DMS79 treated with DMSO at 0.1 percent for 48 hours (cell line): ENCODE measurements at regions not wholly inside any gene's neighbourhood (a gene's known extent, or its start where the extent isn't known, plus 50 kb on each side); places are given as distances from the start of the nearest gene placed in this dataset.

Source experiments
- DNase-seq: peaks from one replicate; lab custom pipeline; 2025; lab: John Stamatoyannopoulos, UW

DNA sequence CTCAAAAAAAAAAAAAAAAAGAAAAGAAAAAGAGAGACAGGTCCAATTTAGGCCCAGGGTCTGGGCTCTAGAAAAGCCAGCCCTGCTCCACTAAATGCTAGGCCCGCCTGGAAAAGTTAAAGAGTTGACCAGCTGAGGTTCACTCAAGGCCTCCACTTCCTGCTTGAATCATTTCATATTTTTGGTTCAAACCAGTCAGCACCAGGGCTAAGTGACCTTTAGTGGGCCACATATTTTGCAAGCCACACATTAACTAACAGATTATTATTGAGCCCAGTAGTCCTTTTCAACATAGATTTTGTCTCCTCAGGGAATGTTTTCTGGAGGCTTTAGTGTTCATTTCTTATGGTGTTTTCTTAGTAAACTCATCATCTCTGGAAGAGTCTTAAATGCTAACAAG is 156.6 kb downstream of the TLR4 start:
- no peak for DNase-seq

DNA sequence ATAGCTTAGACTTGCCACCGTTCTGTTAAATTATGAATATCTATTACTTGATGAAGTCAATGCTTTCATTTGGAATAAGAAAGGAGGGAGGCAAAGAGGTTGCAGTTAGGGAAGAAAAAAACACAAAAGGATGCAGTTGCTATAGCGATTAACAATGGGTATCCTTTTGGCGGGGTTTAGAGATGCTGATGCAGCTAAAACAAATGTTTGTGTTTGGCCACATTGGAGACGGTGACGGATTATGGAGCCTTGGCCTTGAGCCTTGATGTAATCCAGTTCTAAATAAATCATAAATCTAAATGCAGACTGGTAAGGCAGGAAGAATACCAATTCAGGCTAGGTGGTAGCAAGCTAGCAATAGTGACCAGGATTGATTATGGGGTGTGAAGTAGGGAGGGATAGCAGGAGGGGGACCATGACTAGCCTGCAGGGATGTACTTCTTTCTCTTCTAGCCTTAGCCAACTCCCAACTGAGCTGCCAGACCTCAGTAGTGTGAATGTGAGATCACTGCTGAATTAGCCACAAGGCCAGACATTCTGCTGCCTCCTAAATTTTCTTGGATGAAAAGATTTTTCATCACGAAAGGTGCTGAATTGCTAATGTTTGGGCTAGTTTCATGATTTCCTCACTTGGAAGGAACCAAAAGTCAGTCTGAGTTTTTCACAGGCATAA is 160.3 kb downstream of the TLR4 start:
- no peak for DNase-seq

DNA sequence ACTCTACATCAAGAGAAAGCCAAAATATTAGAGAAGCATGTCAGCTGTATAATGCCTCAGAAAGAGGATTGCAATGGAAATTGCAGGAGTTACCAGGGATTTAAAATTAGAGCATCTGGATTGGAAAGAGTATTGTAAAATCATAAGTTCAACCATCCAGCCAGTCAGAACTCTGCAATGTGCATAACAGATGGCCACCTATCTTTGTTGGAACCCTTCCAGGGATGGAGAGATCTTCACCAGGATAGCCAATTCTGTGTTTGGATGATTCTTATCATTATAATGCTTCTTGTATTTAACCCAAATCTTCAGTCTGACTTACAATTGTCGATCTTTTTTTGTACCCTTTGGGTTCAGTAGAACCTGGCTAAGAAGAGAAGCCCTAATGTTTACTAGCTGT is 164.4 kb downstream of the TLR4 start:
- no peak for DNase-seq

DNA sequence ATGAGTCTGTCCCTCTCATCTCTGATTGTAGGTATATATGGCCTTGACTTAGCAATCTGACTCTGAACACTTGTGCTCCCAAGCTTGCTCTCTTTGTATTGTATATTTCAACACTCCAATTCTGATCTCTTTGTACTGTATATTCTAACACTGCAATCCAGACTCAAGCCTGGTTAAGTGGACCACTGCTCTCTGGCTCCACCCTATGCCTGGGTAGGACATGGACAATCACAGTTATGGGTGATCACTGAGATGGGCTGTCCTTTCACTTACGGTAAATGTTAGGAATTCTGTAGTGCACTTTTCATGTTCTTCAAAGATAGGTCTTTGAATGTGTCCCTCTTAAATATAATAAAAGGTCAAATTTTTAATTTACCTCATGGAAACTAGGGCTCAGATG is 165.1 kb downstream of the TLR4 start:
- no peak for DNase-seq

DNA sequence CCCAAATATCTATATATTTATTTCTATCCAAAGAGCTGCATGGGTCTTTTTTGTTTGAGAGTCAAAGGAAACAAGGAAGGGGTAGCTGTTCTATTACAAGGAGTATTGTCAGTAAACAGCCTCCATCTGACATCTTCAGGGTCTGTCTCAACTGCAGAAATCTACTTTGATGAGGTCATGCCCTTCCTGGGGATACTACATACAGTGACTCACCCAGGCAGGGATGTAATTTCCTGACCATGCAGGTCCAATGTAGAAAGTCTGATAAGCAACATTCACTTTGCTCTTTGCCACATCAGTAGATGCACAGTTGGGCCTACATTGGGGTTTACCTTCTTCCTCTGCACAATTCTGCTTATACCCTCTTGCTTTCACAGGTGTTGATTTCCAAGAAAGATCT is 165.5 kb downstream of the TLR4 start:
- DNase-seq, result no peak

DNA sequence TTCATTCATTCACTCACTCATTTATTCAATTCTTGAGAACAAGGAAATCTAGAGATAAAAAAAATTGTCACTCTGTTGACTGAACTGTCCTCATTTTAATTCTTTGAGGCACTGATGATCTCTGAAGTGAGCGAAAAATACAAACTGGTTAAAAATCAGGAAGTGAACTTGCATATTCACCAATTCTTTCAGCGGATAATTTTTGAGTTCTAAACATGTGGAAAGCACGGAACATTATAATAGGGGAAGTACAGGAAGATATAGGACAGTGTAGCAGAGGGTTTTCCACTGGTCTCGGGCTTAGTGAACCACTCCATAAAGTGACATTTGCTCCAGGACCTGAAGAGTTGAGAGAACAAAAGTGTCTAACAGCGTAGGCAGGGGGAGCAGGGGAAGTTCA is 169.5 kb downstream of the TLR4 start:
- no peak for DNase-seq

DNA sequence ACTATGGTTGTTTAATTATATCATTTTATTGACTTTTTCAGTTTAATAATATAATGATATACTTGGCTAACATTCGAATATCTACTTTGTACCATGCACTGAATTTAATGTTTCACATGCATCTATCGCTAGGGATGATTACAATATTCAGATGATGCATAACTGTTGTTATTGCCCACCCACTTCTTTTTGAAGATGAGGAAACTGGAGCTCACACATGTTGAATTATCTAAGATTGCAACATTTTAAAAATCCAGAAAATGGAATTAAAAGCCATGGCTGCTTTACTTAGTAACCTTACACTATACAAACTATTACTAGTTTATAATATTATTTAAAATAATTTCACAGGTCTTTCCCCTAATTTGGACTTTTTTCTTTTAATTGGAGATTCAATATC is 171.7 kb downstream of the TLR4 start:
- no peak for DNase-seq

DNA sequence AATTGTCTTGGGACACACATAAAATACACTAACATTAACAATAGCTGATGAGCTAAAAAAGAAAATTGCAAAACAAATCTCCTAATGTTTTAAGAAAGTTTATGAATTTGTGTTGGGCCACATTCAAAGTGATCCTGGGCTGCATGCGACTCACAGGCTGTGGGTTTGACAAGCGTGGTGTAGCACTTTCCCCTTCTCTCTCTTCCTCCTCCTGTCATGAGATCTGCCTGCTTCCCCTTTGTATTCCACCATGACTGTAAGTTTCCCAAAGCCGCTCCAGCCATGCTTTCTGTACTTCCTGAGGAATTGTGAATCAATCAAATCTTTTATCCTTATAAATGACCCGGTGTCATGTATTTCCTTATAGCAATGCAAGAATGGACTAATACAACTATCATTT is 178.0 kb downstream of the TLR4 start:
- DNase-seq, result no peak

DNA sequence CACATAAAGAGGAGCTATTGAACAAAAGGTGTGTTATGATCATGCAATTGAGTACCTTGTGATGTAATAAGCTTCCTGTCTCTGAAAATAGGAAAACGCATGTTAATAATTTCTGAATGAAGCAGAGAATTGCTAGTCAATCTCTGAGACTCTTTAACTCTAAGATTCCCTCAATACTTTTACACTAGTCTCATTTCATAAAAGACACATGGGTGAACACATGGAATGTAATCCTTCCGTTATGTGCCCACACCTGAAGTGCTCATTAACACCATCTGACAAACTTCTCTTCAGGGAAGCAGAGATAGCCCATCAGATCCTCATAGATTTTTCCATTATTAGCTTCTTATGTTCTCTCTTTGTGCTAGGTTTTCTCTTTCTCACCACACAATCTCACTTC is 182.4 kb downstream of the TLR4 start:
- DNase-seq, result no peak

DNA sequence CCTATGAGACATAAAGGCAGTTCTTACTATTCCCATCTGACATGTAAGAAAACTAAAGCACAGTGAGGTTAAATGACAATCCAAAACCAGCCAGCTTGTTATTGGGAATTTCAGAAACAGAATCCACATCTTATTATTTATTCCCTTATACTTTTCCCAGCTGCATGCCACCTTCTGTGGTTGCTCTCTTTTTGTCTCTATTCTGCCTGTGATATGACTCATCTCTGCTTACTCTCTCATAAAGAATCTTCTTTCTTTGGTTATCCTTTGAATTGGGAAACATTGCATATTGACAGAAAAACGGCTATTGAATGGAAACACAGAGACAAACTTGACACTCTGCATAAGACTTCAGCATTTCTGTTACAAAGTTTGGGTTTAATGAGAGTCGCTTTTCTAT is 183.2 kb downstream of the TLR4 start:
- DNase-seq, result no peak

DNA sequence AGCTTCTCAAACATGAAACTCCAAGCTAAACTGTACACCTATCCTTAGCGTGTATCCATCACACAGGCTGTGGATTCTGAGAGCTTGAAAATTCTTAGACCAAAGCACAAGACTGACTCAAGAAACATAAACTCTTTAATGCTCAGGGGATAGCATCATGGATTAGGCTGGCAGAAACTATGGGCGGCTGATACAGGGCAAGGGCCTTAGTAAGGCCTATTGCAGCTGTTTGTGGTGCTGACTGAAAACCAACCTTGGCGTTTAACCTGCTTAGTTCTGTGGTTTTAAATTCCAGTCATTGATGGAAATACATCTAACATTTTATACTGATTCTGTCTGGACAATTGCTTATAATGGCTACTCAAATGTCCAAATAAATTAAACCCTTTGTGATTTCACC is 183.7 kb downstream of the TLR4 start:
- DNase-seq, result no peak

DNA sequence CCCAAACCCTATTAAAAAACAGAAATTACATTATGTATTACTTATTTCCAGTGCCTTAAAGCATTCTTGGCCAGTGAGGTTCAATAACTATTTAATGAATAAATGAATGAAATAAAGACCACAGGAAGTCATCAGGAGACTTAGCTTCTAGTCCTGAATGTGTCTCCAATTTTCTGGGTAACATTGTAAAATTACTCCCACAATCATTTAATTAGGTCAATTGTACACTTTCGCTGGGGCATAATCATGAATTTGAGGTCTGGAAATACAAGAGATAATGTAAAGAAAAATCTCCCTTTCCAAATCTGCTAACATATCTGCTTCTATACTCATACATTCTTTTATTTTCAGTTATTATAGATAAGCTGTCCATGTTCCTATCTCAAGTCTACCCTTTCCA is 199.2 kb downstream of the TLR4 start:
- no peak for DNase-seq

DNA sequence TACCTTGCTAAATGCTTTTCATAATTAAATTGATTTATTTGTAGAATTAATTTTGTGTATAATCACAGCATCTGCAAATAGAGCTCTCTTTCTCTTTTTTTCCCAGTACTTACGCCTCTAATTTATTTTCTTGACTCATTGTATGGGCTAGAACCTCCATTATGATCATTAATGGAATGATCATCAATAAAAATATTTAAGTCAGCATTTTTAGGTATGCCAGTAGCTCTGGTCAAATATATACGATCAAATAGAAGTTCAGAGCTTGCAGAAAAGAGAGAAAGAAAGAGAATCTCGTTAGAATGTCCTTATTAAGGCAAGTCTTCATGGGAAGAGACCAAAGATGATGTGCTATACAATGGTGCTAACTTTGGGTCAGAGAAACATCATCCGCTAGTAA is 202.6 kb downstream of the TLR4 start:
- DNase-seq, result no peak

DNA sequence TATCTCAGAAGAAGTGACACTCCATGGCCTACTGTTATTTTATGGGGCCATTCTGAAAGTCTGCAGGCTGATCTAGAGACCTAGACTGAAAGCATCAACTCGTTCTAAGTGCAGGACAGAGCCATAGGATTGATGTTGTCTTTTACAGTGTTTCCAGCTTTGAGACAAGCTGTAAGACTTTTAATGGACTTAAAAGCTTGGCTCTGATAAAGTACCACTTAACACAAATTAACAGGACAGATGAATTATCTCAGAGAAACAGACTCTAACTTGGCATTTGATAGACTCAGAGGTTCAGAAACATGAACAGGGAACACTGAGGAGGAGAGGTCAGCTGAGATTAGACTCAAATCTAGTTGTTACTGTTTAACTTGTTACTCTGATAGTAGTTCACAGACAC is 203.2 kb downstream of the TLR4 start:
- no peak for DNase-seq

DNA sequence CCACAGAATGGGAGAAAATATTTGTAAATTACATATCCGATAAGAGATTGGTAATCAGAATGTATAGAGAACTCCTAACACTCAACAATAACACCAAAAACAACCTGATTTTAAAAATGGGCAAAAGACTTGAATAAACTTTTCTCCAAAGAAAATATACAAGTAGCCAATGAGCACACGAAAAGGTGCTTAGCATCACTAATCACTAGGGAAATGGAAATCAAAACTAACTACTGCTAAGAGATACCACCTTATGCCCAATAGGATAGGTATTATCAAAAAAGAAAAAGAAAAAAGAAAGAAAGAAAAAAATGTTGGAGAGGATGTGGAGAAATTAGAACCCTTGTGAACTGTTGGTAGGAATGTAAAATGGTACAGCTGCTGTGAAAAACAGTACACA is 212.1 kb downstream of the TLR4 start:
- DNase-seq, result no peak

DNA sequence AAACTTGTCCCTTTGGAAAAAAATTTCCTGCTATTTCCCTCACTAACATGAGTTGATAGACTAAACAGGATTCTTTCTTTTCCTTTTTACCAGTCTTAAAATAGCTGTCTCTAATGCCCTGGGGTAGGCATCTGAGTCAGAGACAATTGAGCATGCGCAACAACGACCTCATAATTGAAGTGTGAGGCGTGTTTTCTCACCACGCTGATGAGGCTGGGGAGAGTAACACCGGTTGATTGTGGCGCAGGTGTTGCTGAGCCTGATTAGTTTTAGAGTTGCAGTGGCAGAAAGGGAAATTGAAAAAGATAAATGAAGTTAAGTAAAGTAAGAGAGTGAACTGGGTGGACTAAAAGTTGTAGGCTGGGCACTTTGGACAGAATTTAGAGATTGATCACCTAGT is 213.7 kb downstream of the TLR4 start:
- DNase-seq, result no peak

DNA sequence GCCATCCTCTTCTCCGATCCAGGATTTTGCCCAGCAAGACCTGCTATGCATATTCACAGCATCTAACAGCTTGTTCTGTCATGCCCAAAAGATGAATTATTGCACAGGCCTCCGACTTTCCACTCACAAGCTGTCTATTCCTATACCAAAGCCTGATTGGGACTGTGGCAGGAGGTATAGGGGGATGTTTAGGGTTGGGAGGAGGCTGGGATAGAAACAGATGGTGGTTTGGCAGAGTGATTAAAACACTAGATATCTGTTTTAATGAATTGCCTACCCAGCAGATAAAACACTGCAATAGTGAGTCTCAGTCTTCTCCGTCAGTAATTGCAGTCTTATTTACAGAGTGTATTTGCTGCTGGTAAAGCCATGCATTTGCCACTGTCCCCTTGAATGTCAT is 215.3 kb downstream of the TLR4 start:
- DNase-seq, result no peak

DNA sequence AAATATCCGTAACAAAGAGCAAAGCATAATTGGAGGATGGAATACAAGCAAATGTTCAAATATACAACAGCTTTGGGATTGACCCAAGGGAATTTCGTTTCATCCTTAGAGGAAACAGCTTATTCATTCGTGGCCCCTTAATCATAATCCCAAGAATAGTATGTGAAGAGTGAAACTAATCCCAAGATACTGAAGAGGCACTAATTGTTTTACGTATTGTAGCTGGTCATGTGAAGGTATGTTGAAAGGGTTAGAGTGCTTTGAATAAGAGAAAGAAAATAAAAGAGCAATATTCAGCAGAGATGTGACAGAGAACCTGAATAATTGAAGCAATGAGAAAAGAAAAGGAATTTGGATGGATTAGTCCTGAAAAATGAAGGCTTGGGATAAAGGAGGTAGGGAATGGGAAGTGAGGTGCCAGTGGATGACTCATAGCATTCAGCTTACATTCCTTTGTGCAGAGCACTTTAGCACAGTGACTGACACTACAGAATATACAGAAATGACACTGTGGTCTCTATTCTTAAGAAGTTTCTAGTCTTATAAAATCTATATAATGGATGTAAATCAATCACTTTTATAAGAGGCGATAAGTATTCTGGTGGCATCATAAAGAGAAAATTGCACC is 221.9 kb downstream of the TLR4 start:
- DNase-seq, result no peak

DNA sequence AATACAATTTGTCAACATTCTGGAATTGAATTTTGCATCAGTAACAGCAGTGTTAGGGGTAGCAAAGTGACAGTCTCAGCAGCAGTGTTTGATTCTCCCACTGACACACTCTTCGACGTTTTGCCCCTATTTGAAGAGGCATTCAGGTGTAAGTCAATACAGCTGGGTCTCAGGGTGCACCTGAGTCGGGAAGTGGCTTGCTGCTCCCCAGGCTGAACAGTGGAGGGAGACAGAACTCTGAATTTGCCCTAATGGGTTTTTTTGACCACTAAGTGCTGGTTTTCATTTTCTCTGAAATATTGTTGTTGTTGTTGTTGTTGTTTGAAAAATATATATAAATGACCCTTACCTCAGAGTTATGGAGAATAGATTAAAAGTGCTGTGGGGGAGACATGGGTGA is 223.2 kb downstream of the TLR4 start:
- no peak for DNase-seq

DNA sequence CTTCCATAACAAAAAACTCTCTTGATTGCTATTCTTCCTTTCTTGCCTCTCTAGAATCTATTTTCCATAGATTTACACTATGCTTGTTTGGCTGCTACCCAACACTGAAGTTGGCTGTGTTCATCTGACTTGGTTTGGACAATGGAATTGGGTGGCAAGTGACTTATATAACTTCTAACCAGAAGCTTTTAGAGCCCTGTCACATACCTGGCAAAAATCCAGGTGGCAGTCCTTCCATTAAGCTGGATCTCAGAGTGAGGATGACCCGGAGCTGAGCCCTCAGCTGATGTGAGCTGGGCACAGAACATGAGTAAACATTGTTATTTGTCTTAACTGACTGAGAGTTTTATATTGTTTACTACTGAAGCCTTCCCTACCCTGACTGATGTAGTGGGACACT is 225.7 kb downstream of the TLR4 start:
- DNase-seq, result peak; percentile 53

DNA sequence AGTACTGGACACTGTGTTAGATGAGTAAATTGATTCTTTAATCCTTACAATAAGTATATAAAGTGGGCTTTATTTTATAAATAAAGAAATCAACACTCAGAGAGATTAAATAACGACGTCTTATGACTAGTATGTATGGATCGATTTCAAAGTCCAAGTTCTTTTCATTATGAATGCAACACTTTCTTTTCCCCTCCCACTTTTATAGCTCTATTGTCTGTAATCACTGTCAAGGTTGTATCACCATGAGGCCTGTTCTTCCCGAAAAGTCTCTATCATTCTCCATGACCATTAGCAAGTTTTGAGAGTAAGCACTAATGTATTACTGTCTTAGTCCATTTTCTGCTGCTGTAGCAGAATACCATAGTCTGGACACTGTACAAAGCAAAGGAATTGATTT is 228.4 kb downstream of the TLR4 start:
- no peak for DNase-seq

DNA sequence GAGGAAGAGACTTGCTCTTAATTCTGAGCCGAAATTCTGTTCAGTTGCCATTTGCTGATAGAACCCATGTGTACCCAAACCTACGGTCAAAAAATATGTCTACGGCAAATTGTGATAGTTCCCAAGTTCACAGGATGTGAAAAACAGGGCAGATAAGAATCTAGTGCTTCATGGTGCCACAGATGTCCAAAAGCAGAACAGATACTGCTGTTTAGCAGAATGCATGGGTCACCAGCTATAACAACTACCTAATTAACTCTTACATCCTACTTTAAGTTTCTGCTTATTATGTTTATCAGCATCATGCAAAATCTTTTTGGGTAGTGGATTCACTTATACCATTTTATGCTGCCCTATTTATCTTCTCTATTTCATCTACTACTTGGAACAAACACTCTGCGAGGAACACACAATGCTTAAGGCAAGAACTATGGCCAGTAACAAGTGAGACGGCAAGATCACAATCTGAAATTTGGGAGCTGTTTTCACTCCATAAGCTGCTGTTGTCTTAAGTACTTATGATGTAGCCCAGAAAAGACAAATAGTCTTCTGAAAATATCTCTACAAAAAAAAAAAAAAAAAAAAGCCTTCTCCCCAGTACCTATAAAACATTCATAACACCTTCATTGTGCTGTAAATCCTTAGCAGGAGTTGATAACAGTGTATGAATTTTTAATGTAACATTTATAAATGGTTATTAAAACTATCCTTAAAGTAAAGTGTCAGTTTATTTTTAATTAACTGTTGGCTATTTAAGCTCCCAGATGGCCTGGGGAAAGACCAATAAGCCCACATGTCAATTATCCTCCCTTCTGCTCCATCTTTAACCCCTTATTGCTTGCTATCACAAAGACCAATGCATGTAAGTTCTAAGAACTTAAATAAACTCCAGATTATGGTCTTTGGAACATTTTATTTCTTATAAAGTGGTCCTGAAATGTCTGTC is 232.3 kb downstream of the TLR4 start:
- DNase-seq, result no peak

DNA sequence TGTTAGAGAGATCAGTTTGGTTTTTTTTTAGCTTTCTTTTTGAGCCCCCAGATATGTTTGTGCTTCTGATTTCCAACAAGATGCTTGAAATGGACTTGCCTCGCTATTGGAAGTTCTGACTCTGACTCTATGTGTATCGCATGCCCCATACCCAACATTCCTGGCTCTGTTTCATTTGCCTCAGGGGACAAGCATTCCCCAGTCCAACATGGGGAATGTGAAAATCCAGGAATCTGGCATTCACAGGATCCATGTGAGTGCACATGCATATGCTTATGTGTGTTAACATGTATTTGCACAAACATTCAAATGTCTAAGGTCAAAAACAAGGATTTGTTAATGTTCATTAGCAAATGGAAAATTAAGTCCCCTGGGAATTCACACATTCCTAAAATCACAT is 233.9 kb downstream of the TLR4 start:
- DNase-seq, result no peak
